Ishikawa (cell line): ENCODE measurements at regions not wholly inside any gene's neighbourhood (a gene's known extent, or its start where the extent isn't known, plus 50 kb on each side); places are given as distances from the start of the nearest gene placed in this dataset.

ENCODE experiments used
- CEBPB ChIP-seq: IDR thresholded peaks from 2 replicates; pipeline ENCODE4 v1.6.1; 2012
- CREB1 ChIP-seq: IDR thresholded peaks from 2 replicates; pipeline ENCODE4 v1.6.1; 2012; ENCODE audit warnings: low read depth
- EGR1 ChIP-seq: IDR thresholded peaks from 2 replicates; pipeline ENCODE4 v1.6.1; 2012
- EP300 ChIP-seq: IDR thresholded peaks from 2 replicates; pipeline ENCODE4 v1.6.1; 2012; ENCODE audit warnings: borderline replicate concordance
- FOXM1 ChIP-seq: IDR thresholded peaks from 2 replicates; pipeline ENCODE4 v1.6.1; 2012; ENCODE audit warnings: low read depth, borderline replicate concordance
- NFIC ChIP-seq: IDR thresholded peaks from 2 replicates; pipeline ENCODE4 v1.6.1; 2012
- RAD21 ChIP-seq: IDR thresholded peaks from 2 replicates; pipeline ENCODE4 v1.6.1; 2012; ENCODE audit warnings: low read depth
- TAF1 ChIP-seq: IDR thresholded peaks from 2 replicates; pipeline ENCODE4 v1.6.1; 2012; ENCODE audit warnings: low read depth, mild to moderate bottlenecking
- TCF12 ChIP-seq: IDR thresholded peaks from 2 replicates; pipeline ENCODE4 v1.6.1; 2012; ENCODE audit warnings: low read depth
- TEAD4 ChIP-seq: IDR thresholded peaks from 2 replicates; pipeline ENCODE4 v1.6.1; 2012
- YY1 ChIP-seq: IDR thresholded peaks from 2 replicates; pipeline ENCODE4 v1.6.1; 2012; ENCODE audit warnings: low read depth
- ZBTB7A ChIP-seq: IDR thresholded peaks from 2 replicates; pipeline ENCODE4 v1.6.1; 2012; ENCODE audit warnings: low read depth
- TF ChIP-seq, protein P1 (sequence below): IDR thresholded peaks from 2 replicates; pipeline ENCODE4 v1.6.1; 2012
- TF ChIP-seq, protein P2 (sequence below): IDR thresholded peaks from 2 replicates; pipeline ENCODE4 v1.6.1; 2012
- TF ChIP-seq, protein P3 (sequence below): IDR thresholded peaks from 2 replicates; pipeline ENCODE4 v1.6.1; 2012; ENCODE audit warnings: low read depth, mild to moderate bottlenecking

DNA sequence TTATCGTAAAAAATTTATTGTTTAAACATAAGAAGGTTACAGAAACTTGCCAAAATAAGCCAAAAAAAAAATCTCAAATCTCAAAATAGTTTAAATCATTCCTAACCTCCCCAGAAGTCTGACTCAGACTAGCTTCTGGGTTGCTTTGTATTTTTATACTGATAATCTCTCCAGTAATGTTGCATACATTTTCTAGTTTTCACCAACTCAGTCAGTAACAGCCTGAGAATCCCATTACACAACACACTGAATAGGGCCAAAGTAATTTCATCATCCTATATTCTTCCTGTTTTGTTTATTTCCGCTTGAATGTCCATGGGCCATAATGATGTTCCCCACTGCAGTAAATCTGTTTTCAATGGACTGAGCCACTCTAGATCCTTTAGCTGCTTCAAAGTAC is 478.5 kb downstream of the GPAM start:
- TF ChIP-seq, protein P1, sequence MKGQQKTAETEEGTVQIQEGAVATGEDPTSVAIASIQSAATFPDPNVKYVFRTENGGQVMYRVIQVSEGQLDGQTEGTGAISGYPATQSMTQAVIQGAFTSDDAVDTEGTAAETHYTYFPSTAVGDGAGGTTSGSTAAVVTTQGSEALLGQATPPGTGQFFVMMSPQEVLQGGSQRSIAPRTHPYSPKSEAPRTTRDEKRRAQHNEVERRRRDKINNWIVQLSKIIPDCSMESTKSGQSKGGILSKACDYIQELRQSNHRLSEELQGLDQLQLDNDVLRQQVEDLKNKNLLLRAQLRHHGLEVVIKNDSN, result no peak

DNA sequence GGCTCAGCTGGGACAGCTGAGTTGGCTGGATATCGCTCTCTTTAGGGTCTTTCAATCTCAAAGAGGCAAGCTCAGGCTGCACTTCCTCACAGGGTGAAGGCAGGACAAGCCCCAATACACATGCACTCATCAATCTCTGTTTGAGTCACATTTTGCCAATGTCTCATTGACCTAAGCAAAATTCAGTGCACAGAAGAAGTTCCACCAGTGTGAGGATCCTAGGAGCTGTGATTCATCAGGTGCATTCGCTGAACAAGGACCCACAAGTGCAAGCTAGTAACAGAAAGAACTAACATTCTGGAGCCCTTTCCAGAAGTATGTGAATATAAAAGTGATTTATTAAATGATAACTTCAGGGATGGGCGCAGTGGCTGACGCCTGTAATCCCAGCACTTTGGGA is 477.2 kb downstream of the GPAM start:
- TF ChIP-seq, protein P2, sequence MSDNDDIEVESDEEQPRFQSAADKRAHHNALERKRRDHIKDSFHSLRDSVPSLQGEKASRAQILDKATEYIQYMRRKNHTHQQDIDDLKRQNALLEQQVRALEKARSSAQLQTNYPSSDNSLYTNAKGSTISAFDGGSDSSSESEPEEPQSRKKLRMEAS, result no peak
- TF ChIP-seq ZBTB7A (no peak), NFIC (no peak), CREB1 (no peak), FOXM1 (no peak), RAD21 (no peak), YY1 (no peak), CEBPB (no peak), TCF12 (no peak), EGR1 (no peak), EP300 (no peak), TAF1 (no peak), TEAD4 (no peak)
- TF ChIP-seq, protein P1, result no peak
- TF ChIP-seq, protein P3, sequence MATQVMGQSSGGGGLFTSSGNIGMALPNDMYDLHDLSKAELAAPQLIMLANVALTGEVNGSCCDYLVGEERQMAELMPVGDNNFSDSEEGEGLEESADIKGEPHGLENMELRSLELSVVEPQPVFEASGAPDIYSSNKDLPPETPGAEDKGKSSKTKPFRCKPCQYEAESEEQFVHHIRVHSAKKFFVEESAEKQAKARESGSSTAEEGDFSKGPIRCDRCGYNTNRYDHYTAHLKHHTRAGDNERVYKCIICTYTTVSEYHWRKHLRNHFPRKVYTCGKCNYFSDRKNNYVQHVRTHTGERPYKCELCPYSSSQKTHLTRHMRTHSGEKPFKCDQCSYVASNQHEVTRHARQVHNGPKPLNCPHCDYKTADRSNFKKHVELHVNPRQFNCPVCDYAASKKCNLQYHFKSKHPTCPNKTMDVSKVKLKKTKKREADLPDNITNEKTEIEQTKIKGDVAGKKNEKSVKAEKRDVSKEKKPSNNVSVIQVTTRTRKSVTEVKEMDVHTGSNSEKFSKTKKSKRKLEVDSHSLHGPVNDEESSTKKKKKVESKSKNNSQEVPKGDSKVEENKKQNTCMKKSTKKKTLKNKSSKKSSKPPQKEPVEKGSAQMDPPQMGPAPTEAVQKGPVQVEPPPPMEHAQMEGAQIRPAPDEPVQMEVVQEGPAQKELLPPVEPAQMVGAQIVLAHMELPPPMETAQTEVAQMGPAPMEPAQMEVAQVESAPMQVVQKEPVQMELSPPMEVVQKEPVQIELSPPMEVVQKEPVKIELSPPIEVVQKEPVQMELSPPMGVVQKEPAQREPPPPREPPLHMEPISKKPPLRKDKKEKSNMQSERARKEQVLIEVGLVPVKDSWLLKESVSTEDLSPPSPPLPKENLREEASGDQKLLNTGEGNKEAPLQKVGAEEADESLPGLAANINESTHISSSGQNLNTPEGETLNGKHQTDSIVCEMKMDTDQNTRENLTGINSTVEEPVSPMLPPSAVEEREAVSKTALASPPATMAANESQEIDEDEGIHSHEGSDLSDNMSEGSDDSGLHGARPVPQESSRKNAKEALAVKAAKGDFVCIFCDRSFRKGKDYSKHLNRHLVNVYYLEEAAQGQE, result no peak

DNA sequence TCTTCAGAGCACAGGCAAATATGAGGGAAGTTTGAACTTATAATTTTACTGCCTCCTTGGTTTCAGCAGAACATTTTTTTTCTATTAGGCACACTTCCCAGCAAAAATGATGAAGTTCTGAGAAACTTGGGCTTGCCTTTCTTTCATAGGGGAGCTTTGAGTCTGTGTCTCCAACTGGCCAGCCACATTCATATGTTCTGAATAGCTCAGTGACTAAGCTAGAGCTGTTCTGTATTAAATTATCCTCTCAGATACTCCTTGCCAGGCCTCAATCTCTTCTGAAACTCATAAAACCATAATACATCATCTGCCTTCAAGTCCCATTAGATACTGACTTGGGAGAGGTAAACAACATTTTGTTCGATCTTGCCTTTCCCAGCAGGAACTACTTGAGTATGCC is 476.5 kb downstream of the GPAM start:
- no peak for TF ChIP-seq NFIC
- no peak for TF ChIP-seq RAD21
- TF ChIP-seq, protein P3, result no peak
- no peak for TF ChIP-seq TCF12
- no peak for TF ChIP-seq CEBPB
- TF ChIP-seq EP300, result no peak
- TF ChIP-seq, protein P1, result no peak
- no peak for TF ChIP-seq ZBTB7A
- TF ChIP-seq EGR1, result no peak
- TF ChIP-seq, protein P2, result no peak
- TF ChIP-seq CREB1, result no peak
- no peak for TF ChIP-seq FOXM1
- TF ChIP-seq TEAD4, result no peak
- TF ChIP-seq TAF1, result no peak
- no peak for TF ChIP-seq YY1

DNA sequence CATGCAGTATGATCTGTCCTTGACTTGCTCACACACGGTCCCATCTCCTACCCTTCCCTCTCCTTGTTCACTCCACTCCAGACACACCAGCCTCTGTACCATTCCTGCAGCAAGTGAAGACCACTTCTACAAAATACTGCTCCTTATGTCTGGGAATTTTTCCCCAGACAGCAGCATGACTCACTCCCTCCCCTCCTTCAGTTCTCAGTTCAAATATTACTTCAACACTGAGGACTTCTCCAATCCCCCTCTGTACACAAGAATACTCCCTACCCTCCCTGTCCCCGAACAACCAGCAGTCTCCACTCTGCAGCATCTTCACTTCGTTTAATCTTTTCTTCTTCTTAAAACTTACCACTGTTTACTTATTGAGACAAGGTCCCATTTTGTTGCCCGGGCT is 474.0 kb downstream of the GPAM start:
- no peak for TF ChIP-seq YY1
- no peak for TF ChIP-seq EP300
- TF ChIP-seq RAD21, result no peak
- no peak for TF ChIP-seq TCF12
- no peak for TF ChIP-seq TAF1
- TF ChIP-seq, protein P2, result no peak
- no peak for TF ChIP-seq FOXM1
- no peak for TF ChIP-seq EGR1
- no peak for TF ChIP-seq ZBTB7A
- TF ChIP-seq, protein P3, result no peak
